GM12872 (cell line): ENCODE measurements at regions not wholly inside any gene's neighbourhood (a gene's known extent, or its start where the extent isn't known, plus 50 kb on each side); places are given as distances from the start of the nearest gene placed in this dataset.

Source experiments
- TF ChIP-seq, protein P1 (sequence below): IDR thresholded peaks from 3 replicates; pipeline ENCODE4 v1.5.1; 2011; ENCODE audit warnings: low read depth, mild to moderate bottlenecking, low read length, moderate library complexity; ENCODE audit not compliant: insufficient read depth

DNA sequence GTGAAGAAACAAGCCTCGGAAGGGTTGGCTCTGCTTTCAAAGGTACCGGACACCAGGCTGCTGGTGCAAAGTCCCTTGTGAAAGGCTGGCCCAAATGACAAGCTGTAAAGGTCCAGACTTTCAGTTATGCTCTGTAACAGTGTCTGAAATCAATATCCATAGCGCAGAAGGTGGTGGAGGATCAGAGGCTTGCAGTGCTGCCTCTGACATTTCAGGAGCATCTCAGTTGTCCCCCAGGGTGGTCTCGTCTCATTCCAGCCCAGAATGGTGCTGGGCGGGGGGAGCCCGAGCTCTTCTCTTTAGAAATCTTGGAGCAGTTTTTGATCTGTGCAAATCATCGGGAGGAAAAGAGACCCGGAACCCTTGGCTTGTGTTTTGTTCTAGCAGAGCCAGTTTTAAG is 402.3 kb upstream of the RGMA start:
- TF ChIP-seq, protein P1, sequence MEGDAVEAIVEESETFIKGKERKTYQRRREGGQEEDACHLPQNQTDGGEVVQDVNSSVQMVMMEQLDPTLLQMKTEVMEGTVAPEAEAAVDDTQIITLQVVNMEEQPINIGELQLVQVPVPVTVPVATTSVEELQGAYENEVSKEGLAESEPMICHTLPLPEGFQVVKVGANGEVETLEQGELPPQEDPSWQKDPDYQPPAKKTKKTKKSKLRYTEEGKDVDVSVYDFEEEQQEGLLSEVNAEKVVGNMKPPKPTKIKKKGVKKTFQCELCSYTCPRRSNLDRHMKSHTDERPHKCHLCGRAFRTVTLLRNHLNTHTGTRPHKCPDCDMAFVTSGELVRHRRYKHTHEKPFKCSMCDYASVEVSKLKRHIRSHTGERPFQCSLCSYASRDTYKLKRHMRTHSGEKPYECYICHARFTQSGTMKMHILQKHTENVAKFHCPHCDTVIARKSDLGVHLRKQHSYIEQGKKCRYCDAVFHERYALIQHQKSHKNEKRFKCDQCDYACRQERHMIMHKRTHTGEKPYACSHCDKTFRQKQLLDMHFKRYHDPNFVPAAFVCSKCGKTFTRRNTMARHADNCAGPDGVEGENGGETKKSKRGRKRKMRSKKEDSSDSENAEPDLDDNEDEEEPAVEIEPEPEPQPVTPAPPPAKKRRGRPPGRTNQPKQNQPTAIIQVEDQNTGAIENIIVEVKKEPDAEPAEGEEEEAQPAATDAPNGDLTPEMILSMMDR: no peak

DNA sequence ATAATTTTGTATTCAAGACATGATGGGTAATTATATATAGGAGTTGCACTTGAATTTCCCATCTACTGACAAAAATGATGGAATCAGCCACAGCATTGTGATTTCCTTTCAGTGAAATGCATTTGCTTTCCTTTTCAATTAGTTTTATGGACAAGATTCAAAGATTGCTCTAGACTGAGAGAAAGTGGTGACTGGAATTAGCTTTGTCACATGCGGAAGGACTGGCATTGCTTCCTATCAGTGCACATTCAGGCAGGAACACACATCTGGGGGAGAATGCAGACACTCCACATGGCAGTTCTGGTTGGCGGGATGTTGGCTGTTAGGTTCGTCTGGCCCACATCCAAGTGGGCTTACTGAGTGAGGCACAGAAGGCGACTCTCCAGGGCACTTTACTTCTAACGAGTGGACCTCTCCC is 399.3 kb upstream of the RGMA start:
- TF ChIP-seq, protein P1: no peak

DNA sequence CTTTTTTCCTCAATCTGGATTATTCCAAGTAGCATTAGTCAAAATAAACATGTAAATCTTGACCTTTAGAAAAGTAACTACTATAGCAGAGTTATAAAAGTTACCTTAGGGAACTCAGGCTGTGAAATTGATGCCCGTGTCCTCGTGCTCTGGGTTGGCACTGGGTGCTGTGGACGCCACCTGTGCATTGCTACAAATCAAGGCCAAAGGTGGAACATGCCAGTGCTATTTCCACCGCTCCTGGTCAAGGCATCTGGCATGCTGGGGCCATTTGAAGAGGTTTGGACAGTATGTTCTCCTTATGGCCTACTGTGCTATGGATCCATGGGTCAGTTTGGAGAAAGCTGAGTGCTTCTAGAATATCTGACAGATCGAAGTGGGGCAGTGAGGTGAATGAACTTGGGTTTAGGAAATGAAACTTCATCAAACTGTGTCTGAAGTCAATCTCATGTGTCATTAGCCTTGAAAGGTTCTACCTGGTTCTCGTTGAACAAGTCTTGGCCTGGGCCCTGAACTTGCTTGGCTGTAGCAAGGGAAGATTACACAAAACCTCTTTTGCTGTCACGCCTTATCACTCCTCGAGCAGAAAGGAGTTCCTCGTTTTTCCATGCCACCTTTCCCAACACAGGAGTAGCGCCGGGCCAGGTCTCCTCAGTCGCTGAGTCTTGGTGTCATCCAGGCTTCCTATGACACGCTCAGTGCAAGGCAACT is 397.6 kb upstream of the RGMA start:
- TF ChIP-seq, protein P1: no peak

DNA sequence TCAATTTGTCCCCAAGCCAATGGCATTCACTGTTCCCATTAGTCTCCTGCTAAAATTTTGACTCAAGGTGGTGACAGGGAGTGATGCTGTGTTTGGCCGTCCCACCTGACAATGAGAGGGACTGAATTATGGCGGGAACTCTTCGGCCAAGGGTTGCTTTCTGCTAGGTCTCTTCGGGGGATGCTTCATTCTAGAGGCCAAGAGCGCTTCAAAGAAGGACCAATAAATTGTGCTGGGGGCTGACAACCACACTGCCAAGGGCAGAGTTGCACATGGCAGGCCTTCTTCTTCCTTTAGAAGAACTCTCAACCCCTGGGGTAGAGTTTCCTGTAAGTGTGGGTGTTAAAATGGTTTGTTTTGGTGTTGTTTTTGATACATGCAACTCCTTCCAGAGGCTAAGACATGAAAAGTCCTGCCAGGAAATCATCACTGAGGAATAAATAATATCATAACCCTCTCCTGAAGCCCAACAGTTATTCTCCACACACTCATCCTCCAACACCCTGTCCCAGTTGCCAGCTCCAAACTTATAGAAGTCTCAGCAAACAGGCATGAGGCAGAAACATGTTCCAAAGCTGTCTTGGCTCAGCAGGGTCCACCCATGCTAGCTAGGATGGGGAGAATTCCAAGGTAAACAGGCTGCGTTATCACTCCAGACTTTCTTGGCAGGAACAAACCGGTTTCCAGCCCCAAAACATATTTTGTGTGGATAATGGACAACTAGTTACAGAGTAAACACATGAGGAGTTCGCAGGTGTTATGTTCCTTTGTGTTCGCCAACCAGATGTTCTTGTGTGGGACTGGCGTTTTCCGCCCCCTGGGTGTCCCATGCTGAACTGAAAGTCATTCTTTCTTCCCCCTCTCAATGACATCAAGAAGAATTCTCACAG is 396.7 kb upstream of the RGMA start:
- TF ChIP-seq, protein P1: no peak

DNA sequence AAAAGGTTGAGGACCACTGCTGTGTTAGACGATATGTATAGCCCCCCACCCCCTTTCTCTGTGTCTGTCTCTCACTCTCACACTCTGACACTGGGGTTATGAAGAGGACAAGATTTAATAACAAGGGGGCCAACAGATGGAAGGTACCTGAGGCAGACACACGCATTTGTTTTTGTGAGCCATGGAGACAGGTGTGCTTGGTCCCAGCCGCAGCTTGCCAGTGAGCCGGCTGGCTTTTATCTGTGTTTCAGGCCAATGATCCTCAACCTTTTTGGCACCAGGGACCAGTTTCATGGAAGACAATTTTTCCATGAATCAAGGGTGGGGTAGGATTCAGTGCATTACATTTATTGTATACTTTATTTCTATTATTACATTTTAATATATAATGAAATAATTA is 394.9 kb upstream of the RGMA start:
- TF ChIP-seq, protein P1: no peak

DNA sequence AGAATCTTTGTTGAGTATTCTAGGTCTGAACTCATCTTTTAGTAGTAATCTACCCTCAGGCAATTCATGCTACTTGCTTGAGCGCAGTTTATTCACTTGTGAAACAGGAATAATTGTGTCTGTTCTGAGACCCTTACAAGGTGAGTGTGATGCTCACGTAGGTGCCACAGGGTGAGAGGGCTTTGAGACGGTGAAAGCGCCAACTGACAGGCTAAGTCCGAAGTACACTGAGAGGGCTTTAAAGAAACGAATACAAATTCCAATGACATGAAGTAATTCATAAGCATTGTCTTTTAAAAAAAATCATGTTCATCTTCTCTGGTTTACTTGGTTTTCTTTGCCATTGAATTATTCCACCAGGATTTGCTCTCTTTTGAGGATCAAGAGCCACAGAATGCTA is 393.7 kb upstream of the RGMA start:
- TF ChIP-seq, protein P1: no peak

DNA sequence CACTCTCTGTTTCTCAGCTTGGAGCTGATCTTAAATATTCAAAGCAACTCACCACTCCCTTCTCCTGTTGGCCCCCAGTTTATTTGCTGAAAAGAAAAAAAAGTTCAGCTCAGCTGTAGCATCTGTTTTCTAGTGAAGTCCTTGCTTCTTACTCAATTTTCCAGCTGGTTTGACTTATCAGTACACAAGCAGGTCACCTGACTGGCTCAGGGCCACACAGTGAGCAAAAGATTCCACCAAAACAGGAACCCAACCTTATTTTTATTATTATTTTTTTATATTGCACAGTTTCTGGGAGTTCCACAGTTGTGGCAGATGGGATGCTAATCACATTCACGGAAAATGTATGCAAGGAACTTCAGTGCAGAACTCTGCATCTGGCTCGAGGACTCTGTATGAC is 390.7 kb upstream of the RGMA start:
- TF ChIP-seq, protein P1: no peak
